Cardiac fibroblast (primary cell): ENCODE measurements at regions not wholly inside any gene's neighbourhood (a gene's known extent, or its start where the extent isn't known, plus 50 kb on each side); places are given as distances from the start of the nearest gene placed in this dataset.

ENCODE experiments used
- DNase-seq, 2 donors: peaks; one replicate each; pipeline versions ENCODE4 v3.0.0 to v3.0.0-alpha.2; 2010; ENCODE audit warnings: low read depth in 2 of 2
- H3K4me3 ChIP-seq, 2 donors: replicated peaks in 1 of 2; 1 replicate in 1 of 2; 2 replicates in 1 of 2; pipeline ENCODE4 v1.5.1; 2011; ENCODE audit warnings: low read depth in 2 of 2, low read length in 2 of 2, mild to moderate bottlenecking in 2 of 2, moderate library complexity in 1 of 2
- CTCF ChIP-seq: IDR thresholded peaks from one replicate; pipeline ENCODE4 v1.5.1; 2011; ENCODE audit warnings: low read depth, mild to moderate bottlenecking, low read length, inconsistent platforms

- no peak for TF ChIP-seq CTCF
- peak; percentile 23 to 48 for DNase-seq
- H3K4me3 ChIP-seq, result no peak overlapping the region
These were observed 293.5 kb downstream of the UTRN start for GRCh38 chr6:144578385-144579350.

GRCh38 chr6:144580039-144580438 is 294.9 kb downstream of the UTRN start:
- TF ChIP-seq CTCF, result no peak
- H3K4me3 ChIP-seq, result no peak overlapping the region
- DNase-seq, result no peak

- no peak for TF ChIP-seq CTCF
- DNase-seq, result no peak
- H3K4me3 ChIP-seq, result no peak overlapping the region
These were observed 295.6 kb downstream of the UTRN start for GRCh38 chr6:144580771-144581170.

- peak; percentile 37 to 58 for DNase-seq
- no peak overlapping the region for H3K4me3 ChIP-seq
These were observed 296.8 kb downstream of the UTRN start for GRCh38 chr6:144581812-144582537.

GRCh38 chr6:144582939-144583613 is 297.9 kb downstream of the UTRN start:
- DNase-seq, result peak; percentile 24 to 34
- H3K4me3 ChIP-seq, result peak overlapping the region; percentile 9 to 14
- TF ChIP-seq CTCF, result no peak

More at GRCh38 chr6:144581812-144582537, 296.8 kb downstream of the UTRN start:
- peak; percentile 61 for TF ChIP-seq CTCF

- H3K4me3 ChIP-seq, result no peak overlapping the region
- no peak for TF ChIP-seq CTCF
- no peak for DNase-seq
These were observed 298.4 kb downstream of the UTRN start for GRCh38 chr6:144583614-144583954.
